ENCODE measurements at regions not wholly inside any gene's neighbourhood (a gene's known extent, or its start where the extent isn't known, plus 50 kb on each side); places are given as distances from the start of the nearest gene placed in this dataset.
"Not testable (repeated sequence)": the region's sequence is repeated elsewhere in the genome, so short reads cannot be mapped to it uniquely, and the experiment has no call there.

GRCh38 chr16:31702796-31703195, 170.8 kb upstream of the ZNF267 start:
- DNase-seq (ENCODE audit: low spot score): no peak

- DNase-seq (ENCODE audit: low spot score): no peak
Measured at GRCh38 chr16:31703526-31704128, 170.0 kb upstream of the ZNF267 start.

- no peak for DNase-seq (ENCODE audit: low spot score)
Measured at GRCh38 chr16:31704138-31704537, 169.5 kb upstream of the ZNF267 start.

- DNase-seq (ENCODE audit: low spot score): no peak
Measured at GRCh38 chr16:31705371-31705770, 168.2 kb upstream of the ZNF267 start.

GRCh38 chr16:31706318-31706717, 167.3 kb upstream of the ZNF267 start:
- DNase-seq (ENCODE audit: low spot score): no peak

GRCh38 chr16:31706925-31707324, 166.7 kb upstream of the ZNF267 start:
- DNase-seq (ENCODE audit: low spot score): no peak

GRCh38 chr16:31707743-31708335, 165.8 kb upstream of the ZNF267 start:
- no peak for DNase-seq (ENCODE audit: low spot score)

GRCh38 chr16:31708348-31708747, 165.3 kb upstream of the ZNF267 start:
- DNase-seq (ENCODE audit: low spot score): no peak

GRCh38 chr16:31709181-31709580, 164.4 kb upstream of the ZNF267 start:
- DNase-seq (ENCODE audit: low spot score): no peak

GRCh38 chr16:31710134-31710533, 163.5 kb upstream of the ZNF267 start:
- DNase-seq (ENCODE audit: low spot score): no peak

GRCh38 chr16:31710880-31711279, 162.7 kb upstream of the ZNF267 start:
- DNase-seq (ENCODE audit: low spot score): no peak

GRCh38 chr16:31711344-31711845, 162.2 kb upstream of the ZNF267 start:
- DNase-seq (ENCODE audit: low spot score): no peak

- DNase-seq (ENCODE audit: low spot score): no peak
Measured at GRCh38 chr16:31712064-31712540, 161.5 kb upstream of the ZNF267 start.

- peak; percentile 90 for DNase-seq (ENCODE audit: low spot score)
Measured at GRCh38 chr16:31713071-31713944, 160.3 kb upstream of the ZNF267 start.

GRCh38 chr16:31713945-31714902, 159.4 kb upstream of the ZNF267 start:
- DNase-seq (ENCODE audit: low spot score): no peak

- DNase-seq (ENCODE audit: low spot score): no peak
Measured at GRCh38 chr16:31714903-31715504, 158.6 kb upstream of the ZNF267 start.

GRCh38 chr16:31715915-31716314, 157.7 kb upstream of the ZNF267 start:
- DNase-seq (ENCODE audit: low spot score): no peak

- no peak for DNase-seq (ENCODE audit: low spot score)
Measured at GRCh38 chr16:31718998-31719397, 154.6 kb upstream of the ZNF267 start.

- DNase-seq (ENCODE audit: low spot score): no peak
Measured at GRCh38 chr16:31727553-31727952, 146.1 kb upstream of the ZNF267 start.

GRCh38 chr16:31734265-31734664, 139.3 kb upstream of the ZNF267 start:
- no peak for DNase-seq (ENCODE audit: low spot score)

- DNase-seq (ENCODE audit: low spot score): not testable (repeated sequence)
Measured at GRCh38 chr16:31745098-31745497, 128.5 kb upstream of the ZNF267 start.
